T1000 (cell line): ENCODE measurements at regions not wholly inside any gene's neighbourhood (a gene's known extent, or its start where the extent isn't known, plus 50 kb on each side); places are given as distances from the start of the nearest gene placed in this dataset.

Source experiments
- DNase-seq: peaks from one replicate; lab custom pipeline; 2025; ENCODE audit warnings: mixed read lengths; lab: John Stamatoyannopoulos, UW

GRCh38 chr13:58051807-58052375 lies 420.3 kb downstream of the PCDH17 start:
- no peak for DNase-seq

GRCh38 chr13:58056426-58056825 lies 424.9 kb downstream of the PCDH17 start:
- DNase-seq, result no peak

GRCh38 chr13:58059624-58060023 lies 428.1 kb downstream of the PCDH17 start:
- no peak for DNase-seq

GRCh38 chr13:58080806-58081205 lies 449.3 kb downstream of the PCDH17 start:
- DNase-seq, result no peak

GRCh38 chr13:58081301-58081820 lies 449.8 kb downstream of the PCDH17 start:
- no peak for DNase-seq

- DNase-seq, result no peak
Observed at GRCh38 chr13:58083064-58083463, 451.5 kb downstream of the PCDH17 start.

- DNase-seq, result no peak
Observed at GRCh38 chr13:58085274-58085673, 453.7 kb downstream of the PCDH17 start.

- DNase-seq, result no peak
Observed at GRCh38 chr13:58085819-58086218, 454.3 kb downstream of the PCDH17 start.

GRCh38 chr13:58087566-58087965 lies 456.0 kb downstream of the PCDH17 start:
- no peak for DNase-seq

GRCh38 chr13:58093394-58093793 lies 461.9 kb downstream of the PCDH17 start:
- no peak for DNase-seq

GRCh38 chr13:58097831-58098230 lies 466.3 kb downstream of the PCDH17 start:
- DNase-seq, result no peak

GRCh38 chr13:58119351-58119750 lies 487.8 kb downstream of the PCDH17 start:
- no peak for DNase-seq

- no peak for DNase-seq
Observed at GRCh38 chr13:58119804-58120203, 488.3 kb downstream of the PCDH17 start.

- no peak for DNase-seq
Observed at GRCh38 chr13:58126496-58126895, 495.0 kb downstream of the PCDH17 start.

GRCh38 chr13:58134012-58134411 lies 502.5 kb downstream of the PCDH17 start:
- DNase-seq, result no peak

GRCh38 chr13:58134525-58134924 lies 503.0 kb downstream of the PCDH17 start:
- no peak for DNase-seq

- no peak for DNase-seq
Observed at GRCh38 chr13:58142952-58143351, 511.4 kb downstream of the PCDH17 start.

GRCh38 chr13:58144616-58145015 lies 513.1 kb downstream of the PCDH17 start:
- DNase-seq, result no peak

- DNase-seq, result no peak
Observed at GRCh38 chr13:58151452-58151851, 519.9 kb downstream of the PCDH17 start.

GRCh38 chr13:58160980-58161379 lies 529.4 kb downstream of the PCDH17 start:
- no peak for DNase-seq

GRCh38 chr13:58165617-58166016 lies 534.1 kb downstream of the PCDH17 start:
- DNase-seq, result no peak

GRCh38 chr13:58181111-58181510 lies 549.6 kb downstream of the PCDH17 start:
- DNase-seq, result no peak

GRCh38 chr13:58187881-58188280 lies 556.3 kb downstream of the PCDH17 start:
- no peak for DNase-seq

- DNase-seq, result no peak
Observed at GRCh38 chr13:58190577-58190976, 559.0 kb downstream of the PCDH17 start.
